Natural killer cell treated with Interleukin-12 subunit alpha and Interleukin-12 subunit beta and Interleukin-15 and Interleukin-18, amount 100 ng/mL, for 72 hours (primary cell): ENCODE measurements at regions not wholly inside any gene's neighbourhood (a gene's known extent, or its start where the extent isn't known, plus 50 kb on each side); places are given as distances from the start of the nearest gene placed in this dataset.
"Not testable (repeated sequence)": the region's sequence is repeated elsewhere in the genome, so short reads cannot be mapped to it uniquely, and the experiment has no call there.

ENCODE experiments used
- ATAC-seq, 2 donors: fragments of 150-1000 bp; cut with Tn5 transposase in 1 of 2; sonication (Bioruptor Pico), chemical (Tn5 transposase) in 1 of 2; 2 replicates each; pipeline ENCODE4 v1.10.0; 2021
- DNase-seq: peaks from one replicate; pipeline ENCODE4 v3.0.0; 2022; ENCODE audit warnings: low spot score
- H3K27ac Mint-ChIP-seq, 2 donors: 1 replicate in 1 of 2; 2 replicates in 1 of 2; pipeline ENCODE4 v1.8.0; 2022; ENCODE audit warnings: mixed read lengths in 2 of 2, mild to moderate bottlenecking in 1 of 2, moderate library complexity in 1 of 2
- H3K27me3 Mint-ChIP-seq, 2 donors: 1 replicate in 1 of 2; 2 replicates in 1 of 2; pipeline ENCODE4 v1.8.0; 2022; ENCODE audit warnings: mixed read lengths in 2 of 2
- H3K36me3 Mint-ChIP-seq: one replicate; pipeline ENCODE4 v1.8.0; 2022; ENCODE audit warnings: mixed read lengths
- H3K4me1 Mint-ChIP-seq, 2 donors: 1 replicate in 1 of 2; 2 replicates in 1 of 2; pipeline ENCODE4 v1.8.0; 2022; ENCODE audit warnings: low read depth in 2 of 2, mixed read lengths in 2 of 2, mild to moderate bottlenecking in 1 of 2
- H3K4me3 Mint-ChIP-seq: one replicate; pipeline ENCODE4 v1.8.0; 2022; ENCODE audit warnings: mixed read lengths
- H3K9me3 Mint-ChIP-seq: 2 replicates; pipeline ENCODE4 v1.8.0; 2022; ENCODE audit warnings: mixed read lengths

GRCh38 chr5:8840746-8841145 is 705.1 kb downstream of the SEMA5A start:
- H3K9me3 Mint-ChIP-seq: peaks cover 11% of the 10 kb centered on the region
- H3K4me3 Mint-ChIP-seq, H3K27me3 Mint-ChIP-seq, H3K36me3 Mint-ChIP-seq, DNase-seq, H3K27ac Mint-ChIP-seq, H3K4me1 Mint-ChIP-seq, ATAC-seq: not testable (repeated sequence)

GRCh38 chr5:8842971-8843551 is 702.8 kb downstream of the SEMA5A start:
- no peaks in the 10 kb centered on the region for H3K36me3 Mint-ChIP-seq
- H3K9me3 Mint-ChIP-seq: peaks cover 11% of the 10 kb centered on the region
- no peak overlapping the region for H3K4me3 Mint-ChIP-seq
- DNase-seq (no peak), ATAC-seq (no peak)
- H3K27me3 Mint-ChIP-seq: no peaks in the 10 kb centered on the region
- no peak overlapping the region for H3K27ac Mint-ChIP-seq
- H3K4me1 Mint-ChIP-seq: no peaks in the 10 kb centered on the region

GRCh38 chr5:8843771-8844170 is 702.1 kb downstream of the SEMA5A start:
- H3K27ac Mint-ChIP-seq: no peak overlapping the region
- H3K27me3 Mint-ChIP-seq: no peaks in the 10 kb centered on the region
- DNase-seq (no peak), ATAC-seq (no peak)
- H3K36me3 Mint-ChIP-seq: no peaks in the 10 kb centered on the region
- no peaks in the 10 kb centered on the region for H3K4me1 Mint-ChIP-seq
- peaks cover 15% of the 10 kb centered on the region for H3K9me3 Mint-ChIP-seq
- H3K4me3 Mint-ChIP-seq: no peak overlapping the region

- Mint-ChIP-seq H3K4me1 (no peaks in the 10 kb centered on the region), H3K36me3 (no peaks in the 10 kb centered on the region), H3K27ac (no peak overlapping the region), H3K27me3 (no peaks in the 10 kb centered on the region), H3K4me3 (no peak overlapping the region), H3K9me3 (peaks cover 15% of the 10 kb centered on the region)
- ATAC-seq (no peak), DNase-seq (no peak)
These were observed 701.7 kb downstream of the SEMA5A start for GRCh38 chr5:8844206-8844605.

DNA sequence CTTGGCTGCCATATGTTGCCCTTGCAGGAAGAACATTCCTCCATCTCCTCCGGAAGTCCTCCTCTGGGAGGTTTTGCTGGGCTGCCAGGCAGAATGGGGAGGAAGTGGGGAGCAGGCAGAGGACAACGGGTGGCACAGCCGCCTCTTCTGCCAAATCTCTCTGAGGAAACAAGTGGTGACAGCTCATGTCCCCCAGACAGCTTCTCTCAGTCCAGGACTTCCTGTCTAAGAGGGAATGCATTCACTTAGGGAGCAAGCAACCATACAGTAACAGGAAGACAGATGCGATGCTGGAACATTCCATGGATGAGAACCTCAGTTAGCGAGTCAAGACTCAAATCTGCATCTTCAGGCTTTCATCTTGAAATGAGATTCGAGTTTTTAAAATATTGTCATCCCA is 701.0 kb downstream of the SEMA5A start:
- Mint-ChIP-seq H3K9me3 (peaks cover 15% of the 10 kb centered on the region), H3K27me3 (no peaks in the 10 kb centered on the region), H3K27ac (no peak overlapping the region), H3K4me1 (no peaks in the 10 kb centered on the region), H3K36me3 (no peaks in the 10 kb centered on the region), H3K4me3 (no peak overlapping the region)
- ATAC-seq (no peak), DNase-seq (no peak)

- no peaks in the 10 kb centered on the region for H3K36me3 Mint-ChIP-seq
- DNase-seq: no peak
- no peak overlapping the region for H3K4me3 Mint-ChIP-seq
- no peak overlapping the region for H3K27ac Mint-ChIP-seq
- peaks cover 15% of the 10 kb centered on the region for H3K9me3 Mint-ChIP-seq
- no peaks in the 10 kb centered on the region for H3K4me1 Mint-ChIP-seq
- H3K27me3 Mint-ChIP-seq: no peaks in the 10 kb centered on the region
- ATAC-seq: no peak
These were observed 700.6 kb downstream of the SEMA5A start for GRCh38 chr5:8845296-8845695.

DNA sequence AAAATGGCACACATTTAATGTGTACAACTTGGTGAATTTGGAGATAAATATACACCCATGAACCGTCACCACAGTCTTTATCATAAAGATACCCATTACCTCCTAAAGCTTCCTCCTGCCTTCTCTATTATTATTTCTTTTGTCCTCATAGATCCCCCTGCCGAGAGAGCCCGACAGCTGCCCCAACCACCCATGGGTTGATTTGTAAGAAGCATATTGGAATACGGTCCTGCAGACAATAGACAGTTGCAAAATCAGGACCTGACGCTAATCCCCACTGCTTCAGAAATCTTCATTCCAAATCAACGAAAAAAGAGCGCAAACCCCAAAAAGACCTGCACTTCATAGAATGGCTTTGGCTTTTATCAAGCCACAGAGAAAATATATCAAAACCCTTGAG is 697.5 kb downstream of the SEMA5A start:
- Mint-ChIP-seq H3K4me3 (no peak overlapping the region), H3K27ac (no peak overlapping the region), H3K9me3 (peaks cover 14% of the 10 kb centered on the region), H3K4me1 (no peaks in the 10 kb centered on the region), H3K27me3 (no peaks in the 10 kb centered on the region), H3K36me3 (no peaks in the 10 kb centered on the region)
- DNase-seq: no peak
- no peak for ATAC-seq

- DNase-seq: no peak
- Mint-ChIP-seq H3K9me3 (peaks cover 17% of the 10 kb centered on the region), H3K4me3 (no peak overlapping the region), H3K36me3 (no peaks in the 10 kb centered on the region), H3K27ac (no peak overlapping the region), H3K4me1 (no peaks in the 10 kb centered on the region), H3K27me3 (no peaks in the 10 kb centered on the region)
- no peak for ATAC-seq
These were observed 696.8 kb downstream of the SEMA5A start for GRCh38 chr5:8848997-8849594.

GRCh38 chr5:8851101-8851500 is 694.8 kb downstream of the SEMA5A start:
- DNase-seq: no peak
- H3K36me3 Mint-ChIP-seq: no peaks in the 10 kb centered on the region
- H3K4me1 Mint-ChIP-seq: no peaks in the 10 kb centered on the region
- no peak overlapping the region for H3K27ac Mint-ChIP-seq
- ATAC-seq: no peak
- H3K27me3 Mint-ChIP-seq: no peaks in the 10 kb centered on the region
- H3K9me3 Mint-ChIP-seq: peaks cover 19% of the 10 kb centered on the region
- H3K4me3 Mint-ChIP-seq: no peak overlapping the region

GRCh38 chr5:8857051-8857450 is 688.8 kb downstream of the SEMA5A start:
- Mint-ChIP-seq H3K27ac (no peak overlapping the region), H3K4me1 (no peaks in the 10 kb centered on the region), H3K36me3 (no peaks in the 10 kb centered on the region), H3K4me3 (no peak overlapping the region), H3K27me3 (no peaks in the 10 kb centered on the region), H3K9me3 (peaks cover 23% of the 10 kb centered on the region)
- ATAC-seq: no peak
- DNase-seq: no peak

GRCh38 chr5:8861764-8862163 is 684.1 kb downstream of the SEMA5A start:
- Mint-ChIP-seq H3K27me3 (no peaks in the 10 kb centered on the region), H3K4me3 (no peak overlapping the region)

DNA sequence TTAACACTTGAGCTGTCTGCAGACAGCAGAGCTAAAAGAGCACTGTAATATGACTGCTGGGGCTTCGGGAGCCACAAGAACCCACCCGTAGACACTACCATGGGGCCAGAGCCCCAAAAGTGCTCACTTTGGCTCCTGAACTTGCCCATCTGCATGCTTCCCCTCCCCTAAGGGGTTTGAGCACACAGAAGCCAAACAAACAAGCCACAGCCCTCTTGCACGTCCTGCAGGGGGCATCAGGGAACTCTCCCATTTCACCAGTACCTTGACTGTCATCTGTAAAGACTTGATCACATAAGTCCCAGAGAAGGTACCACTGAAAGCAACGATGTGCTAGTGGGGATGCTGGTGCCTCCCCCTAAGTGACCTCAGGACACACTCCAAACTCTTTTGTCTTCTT is 681.8 kb downstream of the SEMA5A start:
- Mint-ChIP-seq H3K27me3 (no peaks in the 10 kb centered on the region), H3K4me1 (no peaks in the 10 kb centered on the region), H3K9me3 (peaks cover 13% of the 10 kb centered on the region)

More at GRCh38 chr5:8861764-8862163, 684.1 kb downstream of the SEMA5A start:
- Mint-ChIP-seq H3K36me3 (no peaks in the 10 kb centered on the region), H3K4me1 (no peaks in the 10 kb centered on the region), H3K9me3 (peaks cover 17% of the 10 kb centered on the region), H3K27ac (no peak overlapping the region)
- ATAC-seq (no peak), DNase-seq (no peak)

DNA sequence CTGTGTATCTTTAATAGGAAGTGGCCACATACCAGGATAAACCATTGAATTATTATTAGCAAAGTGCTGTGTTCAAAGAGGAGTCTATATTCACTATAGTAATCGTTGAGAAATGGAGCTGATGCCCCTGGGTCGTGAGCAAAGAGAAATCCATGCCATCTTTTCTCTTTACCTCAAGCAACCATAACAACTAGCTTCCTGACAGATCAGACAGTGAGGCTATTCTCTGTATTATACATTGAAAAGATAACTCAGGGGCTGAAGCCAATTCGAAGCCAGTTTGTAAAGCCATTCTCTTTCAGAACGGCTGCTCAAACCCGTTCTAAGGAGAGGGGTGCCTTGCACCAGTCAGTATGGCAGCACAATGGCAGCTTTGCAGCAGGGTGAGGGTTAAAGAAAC is 680.6 kb downstream of the SEMA5A start:
- no peaks in the 10 kb centered on the region for H3K27me3 Mint-ChIP-seq
- H3K9me3 Mint-ChIP-seq: peaks cover 13% of the 10 kb centered on the region
- H3K4me3 Mint-ChIP-seq: no peak overlapping the region
- H3K36me3 Mint-ChIP-seq: no peaks in the 10 kb centered on the region
- no peak overlapping the region for H3K27ac Mint-ChIP-seq
- H3K4me1 Mint-ChIP-seq: no peaks in the 10 kb centered on the region
- ATAC-seq (no peak), DNase-seq (no peak)

More for the DNA sequence above, 681.8 kb downstream of the SEMA5A start:
- Mint-ChIP-seq H3K36me3 (no peaks in the 10 kb centered on the region), H3K4me3 (no peak overlapping the region), H3K27ac (no peak overlapping the region)
- ATAC-seq (no peak), DNase-seq (no peak)

DNA sequence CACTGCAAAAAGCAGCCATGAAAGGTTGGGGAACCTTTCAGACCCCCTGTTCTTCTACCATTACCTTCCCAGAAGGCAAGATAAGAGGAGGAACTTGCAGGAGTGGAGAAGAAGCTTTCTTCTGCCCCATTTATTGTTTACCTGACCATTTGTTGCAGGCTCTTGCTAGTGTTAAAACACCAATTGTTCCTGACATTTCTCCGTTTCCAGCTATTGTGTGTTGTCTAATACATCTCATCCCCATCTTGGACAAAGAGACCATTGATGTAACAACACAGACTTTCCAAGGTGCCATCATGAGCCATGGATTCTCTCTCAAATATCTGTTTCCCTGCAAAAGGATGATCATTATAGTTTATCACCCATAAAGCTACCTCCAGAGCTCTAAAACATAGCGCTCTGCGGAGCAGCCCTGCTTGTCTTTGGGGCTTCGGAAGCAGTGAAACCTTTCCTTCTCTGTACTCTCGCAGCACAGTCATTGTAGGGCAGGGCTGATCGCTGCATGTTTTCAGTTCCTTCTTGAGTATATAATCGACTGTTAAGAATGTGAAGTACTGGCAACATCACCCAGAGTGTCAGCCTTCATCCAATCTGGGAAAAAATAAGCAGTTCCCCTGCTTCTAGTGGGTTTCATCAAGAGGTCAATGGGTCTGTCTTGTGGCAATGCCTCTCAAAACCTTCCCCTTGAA is 680.0 kb downstream of the SEMA5A start:
- Mint-ChIP-seq H3K36me3 (no peaks in the 10 kb centered on the region), H3K9me3 (peaks cover 13% of the 10 kb centered on the region), H3K4me3 (no peak overlapping the region), H3K4me1 (no peaks in the 10 kb centered on the region), H3K27me3 (no peaks in the 10 kb centered on the region), H3K27ac (no peak overlapping the region)
- no peak for DNase-seq
- ATAC-seq: no peak
